HG03135 (cell line): ENCODE measurements at regions not wholly inside any gene's neighbourhood (a gene's known extent, or its start where the extent isn't known, plus 50 kb on each side); places are given as distances from the start of the nearest gene placed in this dataset.

Source experiments
- ATAC-seq: cut with Tn5 transposase; IDR thresholded peaks from one replicate; pipeline ENCODE4 v1.9.1; 2021; ENCODE audit warnings: mild to moderate bottlenecking, moderate library complexity; ENCODE audit not compliant: unreplicated experiment

DNA sequence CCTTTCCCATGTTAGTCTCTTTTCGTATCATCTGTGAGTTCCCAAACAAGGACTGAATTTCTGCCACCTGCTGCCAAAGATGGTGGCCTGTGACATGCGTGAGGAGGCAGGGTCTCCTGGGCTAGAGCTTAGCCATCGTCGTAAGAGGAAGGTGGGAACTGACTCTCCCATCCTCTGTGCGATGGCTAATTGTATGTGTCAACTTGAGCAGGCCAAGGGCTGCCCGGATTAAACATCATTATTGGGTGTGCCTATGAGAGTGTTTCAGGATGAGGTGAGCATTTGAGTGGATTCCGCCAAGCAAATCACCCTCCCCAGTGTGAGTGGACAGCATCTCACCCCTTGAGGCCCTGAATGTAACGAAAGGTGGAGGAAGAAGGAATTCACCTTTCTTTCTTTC is 220.7 kb upstream of the DIO3 start:
- no peak for ATAC-seq

DNA sequence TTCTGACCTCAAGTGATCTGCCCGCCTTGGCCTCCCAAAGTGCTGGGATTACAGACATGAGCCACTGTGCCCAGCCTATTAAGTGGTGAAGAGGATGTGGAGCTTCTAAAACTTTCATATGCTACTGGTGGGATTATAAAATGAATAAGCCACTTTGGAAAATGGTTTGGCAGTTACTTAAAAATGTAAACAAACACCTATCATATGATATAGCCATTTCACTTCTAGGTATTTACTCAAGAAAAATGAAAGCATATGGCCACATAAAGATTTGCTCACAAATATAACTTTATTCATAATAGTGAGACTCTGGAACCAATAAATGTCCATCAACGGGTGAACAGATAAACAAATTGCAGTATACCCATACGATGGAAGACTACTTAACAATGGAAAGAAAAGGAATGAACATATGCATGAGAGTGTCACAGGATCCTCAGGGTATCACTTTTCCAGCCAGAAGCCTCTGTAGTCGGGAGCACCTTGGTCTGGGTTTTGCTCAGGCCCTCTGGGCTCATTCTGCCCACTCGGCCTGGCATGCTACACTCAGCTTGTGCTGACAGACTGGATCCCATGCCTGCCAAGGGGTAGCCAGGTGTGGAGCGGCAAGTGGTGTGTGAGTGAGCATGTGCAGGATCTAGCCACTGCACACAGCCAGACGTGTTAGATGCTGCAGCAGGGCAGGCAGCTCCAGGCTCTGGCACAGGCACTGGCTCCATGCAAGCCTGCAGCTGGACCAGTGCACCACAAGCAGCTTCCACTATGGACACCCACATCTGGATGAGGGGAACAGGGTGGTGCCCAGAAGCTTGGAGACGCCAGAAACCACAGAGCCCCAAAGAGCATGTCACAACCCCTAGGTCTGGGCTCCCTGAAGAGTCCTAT is 213.2 kb upstream of the DIO3 start:
- no peak for ATAC-seq

DNA sequence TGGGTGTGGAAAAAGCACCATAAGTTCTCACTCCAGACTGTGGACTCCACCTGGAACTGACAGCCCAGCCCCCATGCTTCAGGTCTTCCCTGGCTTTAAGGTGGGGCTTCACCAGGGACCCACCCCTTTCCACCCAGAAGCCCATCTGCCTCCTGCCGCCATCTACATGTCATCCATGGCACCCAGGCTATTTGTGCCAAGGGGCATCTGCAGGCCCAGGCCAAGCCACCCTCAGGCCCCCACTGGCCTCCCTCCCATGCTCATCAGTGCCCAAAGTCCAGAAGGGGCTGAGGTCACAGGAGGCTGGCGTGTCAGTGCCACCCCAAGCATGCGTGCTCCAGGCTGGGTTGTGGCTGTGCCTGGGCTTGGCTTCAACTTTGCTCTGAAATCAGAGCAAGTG is 212.2 kb upstream of the DIO3 start:
- ATAC-seq, result no peak

DNA sequence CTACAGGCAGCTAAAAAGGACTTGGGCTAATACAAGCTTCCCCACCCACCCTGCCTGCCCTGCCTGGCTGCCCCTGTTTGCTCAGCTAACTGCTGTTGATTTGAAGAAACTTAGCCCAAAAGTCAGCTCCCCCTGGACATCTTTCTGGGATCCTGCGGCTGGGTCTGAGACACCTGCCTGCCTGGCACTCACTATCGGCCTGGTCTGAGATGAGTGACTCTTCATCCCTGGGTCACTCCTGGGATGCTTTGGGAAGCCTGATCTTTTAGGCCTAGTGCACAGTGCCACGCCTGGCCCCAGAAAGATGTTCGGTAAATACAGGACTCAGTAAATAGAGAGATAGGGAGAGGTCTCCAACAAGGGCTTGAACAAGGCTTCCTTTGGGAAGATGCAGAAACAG is 211.3 kb upstream of the DIO3 start:
- ATAC-seq, result no peak

DNA sequence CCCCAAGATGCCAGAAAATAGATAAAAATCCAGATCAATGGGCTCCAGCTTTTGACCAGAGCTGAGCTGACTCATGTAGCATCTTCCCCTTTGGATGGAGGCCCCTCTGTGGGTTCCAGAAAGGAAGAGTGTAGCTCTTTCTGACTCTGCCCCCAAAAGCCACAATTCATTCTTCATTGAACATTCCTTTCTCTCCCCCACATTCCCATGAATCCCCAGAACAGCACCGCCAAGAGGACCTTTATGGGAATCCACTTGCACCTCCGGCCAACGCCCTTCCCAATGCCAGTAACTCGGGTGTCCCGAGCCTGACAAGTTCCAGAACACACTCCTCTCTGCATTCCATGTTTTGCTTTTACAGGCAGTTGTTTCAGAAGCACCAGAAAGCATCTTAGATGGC is 210.6 kb upstream of the DIO3 start:
- ATAC-seq, result no peak

DNA sequence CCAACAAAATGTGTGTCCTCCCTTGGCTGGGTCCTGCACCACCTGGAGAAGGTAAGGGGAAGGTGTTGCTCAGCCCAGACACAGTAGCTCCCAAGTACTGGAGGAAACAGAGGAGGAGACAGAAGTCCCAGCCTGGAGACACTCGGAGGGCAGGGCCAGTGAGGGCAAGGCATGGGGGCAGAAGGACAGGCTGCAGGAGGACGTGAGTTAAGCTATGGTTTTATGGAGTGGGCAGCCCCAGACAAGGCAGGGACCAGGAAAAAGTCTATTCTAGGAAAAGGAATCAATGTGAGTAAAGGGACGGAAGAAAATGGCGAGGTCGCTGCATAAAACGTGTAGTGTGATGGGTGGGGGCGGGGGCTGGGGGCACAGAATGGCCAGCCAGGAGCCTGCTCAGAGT is 210.1 kb upstream of the DIO3 start:
- no peak for ATAC-seq

DNA sequence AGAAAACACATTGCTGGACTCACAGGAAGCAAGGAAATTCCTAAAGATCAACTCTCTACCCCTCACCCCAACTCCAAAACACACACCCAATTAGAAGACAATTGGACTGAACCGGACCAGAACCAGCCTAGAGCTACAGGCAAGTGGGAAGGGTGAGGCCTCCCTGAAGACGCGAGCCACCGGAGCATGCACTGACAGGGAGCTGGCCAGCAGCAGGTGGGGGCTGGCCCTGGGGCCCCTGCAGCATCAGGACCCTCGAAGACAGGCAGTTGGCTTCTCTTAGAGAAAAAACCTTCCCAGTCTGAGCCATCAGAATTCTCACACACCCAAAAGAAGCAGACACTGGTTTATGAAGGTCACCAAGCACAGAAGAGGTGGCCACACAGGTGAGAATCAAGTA is 209.5 kb upstream of the DIO3 start:
- ATAC-seq, result no peak

DNA sequence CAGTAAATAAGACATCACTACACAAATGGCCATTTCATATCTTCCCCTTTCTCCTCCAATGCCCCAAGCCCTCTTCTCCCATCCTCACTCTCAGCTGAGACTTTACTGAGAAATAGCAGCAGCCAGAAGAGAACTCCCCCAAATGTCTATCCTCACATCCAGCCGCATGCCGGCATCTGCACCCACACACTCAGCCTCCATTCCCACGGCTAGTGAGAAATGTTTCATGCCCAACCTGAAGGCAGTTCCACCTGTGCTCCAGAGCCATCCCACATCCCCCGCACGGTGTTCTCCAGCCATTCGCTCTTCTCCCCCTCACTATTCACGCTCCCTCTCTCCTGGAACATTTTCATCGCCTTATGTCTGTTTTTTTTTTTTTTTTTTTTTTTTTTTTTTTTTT is 208.7 kb upstream of the DIO3 start:
- ATAC-seq, result no peak

DNA sequence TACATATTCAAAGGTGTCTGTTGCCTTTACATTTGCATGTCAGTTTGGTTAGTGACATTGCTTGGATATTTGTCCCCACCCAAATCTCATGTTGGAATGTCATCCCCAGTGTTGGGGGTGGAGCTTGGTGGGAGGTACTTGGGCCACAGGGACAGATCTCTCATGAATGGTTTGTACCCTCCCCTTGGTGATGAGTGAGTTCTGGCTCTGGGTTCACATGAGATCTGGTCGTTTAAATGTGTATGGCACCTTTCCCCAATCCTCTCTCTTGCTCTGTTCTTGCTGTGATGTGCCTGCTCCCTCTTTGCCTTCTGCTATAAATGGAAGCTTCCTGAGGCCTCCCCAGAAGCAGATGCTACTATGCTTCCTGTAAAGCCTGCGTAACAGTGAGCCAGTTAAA is 207.9 kb upstream of the DIO3 start:
- ATAC-seq, result no peak

DNA sequence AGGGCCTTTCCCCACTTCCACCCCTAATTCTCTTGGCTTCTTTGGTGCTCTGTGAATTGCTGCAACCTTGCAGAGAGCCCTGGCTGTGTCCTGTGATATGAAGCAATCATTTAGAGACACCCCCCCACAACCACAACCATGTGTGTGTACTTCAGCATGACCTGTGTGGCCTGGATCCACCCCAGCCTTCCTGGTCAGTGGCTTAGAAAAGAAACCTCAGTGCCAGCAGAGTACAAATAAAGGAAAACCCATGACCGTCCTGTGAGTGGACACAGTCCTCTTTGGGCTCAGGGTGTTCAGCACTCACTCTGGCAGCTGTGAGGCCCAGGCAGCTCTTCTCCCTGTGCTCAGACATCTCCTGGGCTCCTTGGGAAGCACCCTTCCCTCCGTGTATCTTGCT is 206.6 kb upstream of the DIO3 start:
- no peak for ATAC-seq

DNA sequence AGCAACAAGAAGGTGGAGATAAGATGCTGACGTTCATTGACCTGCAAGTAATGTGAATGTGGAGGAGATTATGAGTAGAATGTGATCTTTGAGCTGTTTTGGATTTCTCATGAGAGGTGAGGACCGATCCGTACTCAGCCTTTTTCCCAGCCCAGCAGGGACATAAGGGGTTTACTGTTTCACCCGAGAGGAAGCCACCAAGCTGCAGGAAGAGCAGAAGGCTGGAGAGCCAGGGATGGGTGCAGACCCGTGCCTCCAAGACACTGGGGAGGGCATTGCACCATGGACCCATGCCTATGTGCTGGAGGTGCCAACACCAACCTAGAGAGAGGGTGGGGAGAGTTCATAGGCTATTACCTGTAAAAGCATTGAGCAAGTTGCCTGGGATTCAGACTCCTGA is 206.0 kb upstream of the DIO3 start:
- no peak for ATAC-seq

DNA sequence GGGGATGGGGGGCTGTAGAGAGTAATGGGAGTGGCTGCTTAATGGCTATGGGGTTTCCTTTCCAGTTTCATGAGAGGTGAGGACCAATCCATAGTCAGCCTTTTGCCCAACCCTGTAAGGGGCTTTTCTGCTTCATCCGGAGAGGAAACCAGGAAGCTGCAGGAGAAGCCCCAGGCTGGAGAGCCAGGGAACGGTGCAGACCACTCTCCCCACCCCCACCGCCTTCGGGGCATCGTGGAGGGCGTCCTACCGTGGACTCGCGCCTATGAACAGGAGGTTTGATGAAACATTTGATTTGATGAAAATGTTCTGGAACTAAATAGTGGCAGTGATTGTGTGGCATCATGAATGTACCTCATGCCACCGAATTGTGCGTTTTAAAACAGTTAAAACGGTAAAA is 204.3 kb upstream of the DIO3 start:
- no peak for ATAC-seq

DNA sequence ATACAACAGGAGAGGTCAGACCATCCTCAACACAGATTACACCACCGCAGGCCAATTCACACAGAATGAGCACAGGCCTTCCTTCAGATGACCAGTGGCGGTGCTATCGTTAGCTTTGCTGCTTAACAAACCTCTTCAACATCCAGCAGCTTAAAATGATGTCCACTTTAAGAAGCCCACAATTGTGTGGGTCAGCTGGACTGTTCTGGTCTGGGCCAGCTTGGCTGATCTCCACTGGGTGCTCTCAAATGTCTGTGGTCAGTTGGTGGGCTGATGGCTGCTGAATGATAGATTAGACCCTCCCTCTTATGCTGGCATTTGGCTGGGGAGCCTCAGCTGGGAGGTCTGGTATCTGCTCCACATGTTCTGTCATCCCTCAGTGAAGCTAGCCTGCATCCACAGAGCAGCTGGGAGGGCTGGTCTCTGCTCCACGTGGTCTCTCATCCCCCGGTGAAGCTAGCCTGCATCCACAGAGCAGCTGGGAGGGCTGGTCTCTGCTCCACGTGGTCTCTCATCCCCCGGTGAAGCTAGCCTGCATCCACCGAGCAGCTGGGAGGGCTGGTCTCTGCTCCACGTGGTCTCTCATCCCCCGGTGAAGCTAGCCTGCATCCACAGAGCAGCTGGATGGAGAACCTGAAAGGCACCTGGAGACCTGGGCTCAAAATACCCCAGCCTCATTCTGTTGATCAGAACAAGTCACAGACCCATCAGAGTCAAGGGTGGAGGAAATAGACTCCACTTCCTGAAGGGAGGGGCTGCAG is 203.6 kb upstream of the DIO3 start:
- ATAC-seq, result no peak

DNA sequence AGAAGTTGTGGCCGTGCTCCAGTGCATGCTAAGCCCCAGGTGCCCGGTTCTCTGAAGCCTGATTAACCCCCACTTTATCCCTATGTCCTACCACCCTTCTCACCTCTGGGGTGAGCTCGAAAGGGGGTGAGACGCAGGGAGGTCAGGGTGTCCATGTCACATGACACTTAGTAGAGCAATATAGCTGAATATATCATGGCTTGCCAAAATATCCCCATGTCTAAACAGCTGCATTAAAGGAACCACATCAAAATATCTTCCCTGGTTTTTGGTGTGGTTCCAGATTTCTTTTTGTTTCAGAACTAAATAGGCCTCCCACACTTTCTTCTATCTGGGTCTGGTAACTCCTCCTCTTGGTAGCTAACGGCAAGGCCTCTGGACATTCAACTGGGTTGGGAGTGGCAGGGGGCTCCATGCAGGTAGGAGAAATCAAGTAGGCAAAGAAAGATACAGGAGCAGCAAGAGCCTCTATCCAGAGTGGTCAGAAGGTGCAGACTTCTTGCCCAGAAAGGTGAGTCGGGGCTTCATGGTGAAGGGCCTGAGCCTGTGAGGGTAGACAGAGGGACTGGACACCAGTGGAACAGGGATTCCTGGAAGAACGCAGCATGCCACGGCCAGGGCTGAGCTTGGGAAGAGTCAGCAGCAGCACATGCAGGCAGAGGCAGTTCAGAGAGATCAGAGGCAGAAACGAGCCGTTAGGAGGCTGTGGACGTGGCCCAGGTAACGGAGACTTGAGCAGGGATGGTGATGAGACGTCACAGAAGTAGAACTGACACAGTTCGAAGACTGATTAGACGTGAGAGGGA is 202.8 kb upstream of the DIO3 start:
- no peak for ATAC-seq

DNA sequence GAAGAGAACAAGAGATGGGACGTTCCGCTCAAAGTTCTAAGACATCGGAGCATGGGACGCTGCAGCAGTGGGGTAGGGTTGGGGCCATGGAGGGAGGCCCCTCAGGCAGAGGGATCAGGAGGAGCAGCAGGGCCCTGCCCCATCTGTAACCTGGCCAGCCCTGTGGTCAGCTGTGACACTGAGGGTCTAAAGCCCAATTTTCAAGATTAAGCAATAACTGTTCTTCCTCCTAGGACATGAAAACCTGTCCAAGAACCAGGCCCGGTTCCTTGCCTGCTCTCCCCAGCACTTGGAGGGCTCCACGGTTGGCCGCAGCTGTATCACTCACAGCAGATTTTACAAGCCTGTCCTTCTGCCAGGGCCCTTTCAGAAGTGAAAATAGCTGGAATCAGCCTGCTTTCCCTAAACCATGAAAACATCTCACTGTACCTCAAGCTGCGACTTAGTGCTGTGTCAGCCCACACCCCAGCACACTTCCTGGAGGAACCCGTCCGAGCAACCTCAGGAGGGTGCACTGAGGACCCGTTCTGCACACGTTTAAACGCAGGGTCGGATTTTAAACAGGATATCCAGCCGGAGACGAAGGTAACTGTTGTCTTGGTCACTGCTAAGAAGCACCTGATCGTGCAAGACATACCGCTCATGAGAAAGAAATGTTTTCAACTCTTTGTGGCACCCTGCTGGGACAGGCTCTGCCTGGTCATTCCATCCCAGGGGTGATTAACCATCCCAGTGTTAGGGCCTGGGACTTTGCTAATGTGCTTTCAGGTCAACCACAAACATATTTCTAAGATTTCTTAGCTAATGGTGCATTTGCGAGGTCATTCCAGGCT is 201.9 kb upstream of the DIO3 start:
- no peak for ATAC-seq

DNA sequence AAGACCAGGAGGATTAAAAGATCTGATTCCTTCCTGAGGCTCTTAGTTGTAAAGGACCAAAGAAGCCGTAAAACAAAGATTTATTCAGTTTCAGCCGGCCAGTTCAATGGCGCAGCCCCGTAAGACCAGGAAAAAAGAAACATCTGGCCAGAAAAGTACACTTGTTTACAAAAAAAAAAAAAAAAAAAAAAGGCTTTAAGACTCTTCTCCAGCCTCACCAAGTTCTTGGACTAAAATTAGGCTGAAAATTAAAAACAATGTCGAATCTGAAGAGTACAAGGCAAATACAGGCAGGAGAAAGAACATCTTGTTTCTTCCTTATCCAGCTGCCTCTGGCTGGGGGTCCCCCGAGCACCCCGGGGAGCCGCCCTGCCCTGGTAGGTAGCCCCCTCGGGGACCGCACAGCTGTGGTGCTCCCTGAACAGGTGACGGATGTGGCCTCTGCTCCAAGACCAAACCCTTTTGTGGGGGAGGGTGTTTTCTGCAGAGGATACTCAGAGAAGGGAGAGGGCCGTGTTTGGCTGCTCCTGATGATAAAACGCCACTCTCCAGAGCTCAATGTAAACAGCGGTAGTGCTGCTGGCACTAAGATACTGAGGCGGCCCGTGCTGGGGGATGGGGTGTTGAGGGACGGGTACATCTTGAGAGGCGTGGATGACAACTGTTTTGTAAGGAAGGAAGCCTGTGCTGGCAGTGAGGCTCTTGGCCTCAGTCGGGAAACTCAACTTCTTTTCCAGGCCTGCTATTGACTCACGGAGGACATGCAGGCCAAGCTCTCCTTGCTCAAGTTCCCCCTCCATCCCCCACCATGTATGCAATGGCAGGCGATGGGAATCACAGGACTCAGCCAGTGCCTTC is 201.0 kb upstream of the DIO3 start:
- no peak for ATAC-seq

DNA sequence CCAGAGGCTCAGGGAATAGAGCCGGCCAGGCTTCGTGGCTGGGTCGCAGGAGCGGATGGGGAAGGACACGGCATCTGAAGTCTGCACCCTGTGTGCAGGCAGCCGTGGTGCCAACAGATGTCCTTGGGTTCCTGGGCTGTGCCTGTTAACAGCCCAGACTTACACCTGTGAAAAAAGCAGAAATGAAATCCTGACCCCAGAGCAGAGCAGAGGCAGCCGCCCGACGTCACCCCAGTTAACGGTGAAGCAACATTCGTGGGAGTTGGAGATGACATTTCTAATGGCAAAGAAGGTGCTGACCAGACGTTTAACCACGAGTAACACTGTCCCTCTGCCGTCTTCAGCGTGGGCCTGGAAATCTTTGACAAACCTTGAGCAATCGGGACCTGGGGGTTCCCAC is 200.3 kb upstream of the DIO3 start:
- no peak for ATAC-seq

DNA sequence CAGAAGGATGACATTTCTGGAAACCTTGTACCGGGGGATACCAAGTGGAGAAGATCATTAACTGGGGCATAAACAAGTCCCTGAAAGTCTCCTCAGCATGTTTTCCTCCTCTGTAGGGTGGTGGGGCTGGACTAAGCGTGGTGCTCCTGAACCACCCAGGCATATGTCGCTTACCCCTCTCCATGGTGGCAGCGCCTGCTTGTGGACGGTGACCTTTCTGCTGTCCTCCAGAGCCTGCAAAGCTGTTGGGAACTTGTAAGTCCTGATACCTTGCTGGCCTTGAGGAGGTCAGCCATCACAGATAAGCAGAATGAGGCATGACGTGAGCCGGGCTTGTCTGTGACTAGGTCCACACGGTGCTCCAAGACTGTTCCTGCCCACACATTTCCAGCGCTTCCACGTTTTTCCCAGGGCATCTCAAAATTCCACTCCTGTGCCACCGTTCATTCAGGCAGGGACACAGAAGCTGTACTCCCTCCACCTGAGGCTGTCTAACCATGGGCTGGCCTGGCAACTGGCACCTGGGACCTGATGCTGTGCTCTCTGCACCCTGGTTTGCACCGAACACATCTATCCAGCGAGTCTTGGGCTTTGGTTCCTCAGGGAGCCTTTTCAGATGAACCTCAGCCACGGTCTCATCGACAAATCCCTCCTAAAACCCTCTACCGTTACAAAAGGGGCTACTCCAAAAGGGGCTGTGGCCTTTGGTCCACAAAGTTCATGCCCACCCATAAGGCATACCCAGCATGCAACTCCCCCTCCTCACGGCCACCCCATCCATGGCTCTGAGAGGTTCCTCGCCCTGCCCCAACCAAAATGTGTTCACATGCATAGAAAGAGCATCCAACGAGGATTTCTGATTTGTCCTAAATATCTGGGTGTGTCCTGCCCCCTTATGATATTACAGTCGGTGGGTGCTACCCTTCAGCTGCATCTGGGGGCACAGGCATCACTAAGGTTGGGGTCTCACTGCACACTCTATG is 199.6 kb upstream of the DIO3 start:
- ATAC-seq, result no peak
